CD4-positive, alpha-beta T cell (primary cell): ENCODE measurements at regions not wholly inside any gene's neighbourhood (a gene's known extent, or its start where the extent isn't known, plus 50 kb on each side); places are given as distances from the start of the nearest gene placed in this dataset.

Source experiments
- ATAC-seq: fragments of 200-7000 bp; cut with Tn5 transposase; one replicate; pipeline ENCODE4 v1.10.0; 2022; ENCODE audit warnings: mild to moderate bottlenecking; ENCODE audit not compliant: poor library complexity
- CTCF ChIA-PET: fragments of 350-600 bp; sonication (Branson Sonifier 250); formaldehyde crosslinking; loops from one replicate; lab custom pipeline; 2021; ENCODE audit warnings: antibody characterized with exemption, inconsistent platforms; lab: Charles Lee
- POLR2A ChIA-PET: fragments of 350-600 bp; sonication (Branson Sonifier 250); formaldehyde crosslinking; loops from one replicate; lab custom pipeline; 2021; ENCODE audit warnings: antibody characterized with exemption, inconsistent platforms; lab: Charles Lee
- DNase-seq, 14 experiments: peaks; one replicate each; pipeline ENCODE4 v3.0.0-alpha.2; 2013 to 2020; ENCODE audit warnings: mixed read lengths in 2 of 14
- H3K27ac ChIP-seq, 2 donors: one replicate each; pipeline versions ENCODE4 v1.5.1 to v1.7.0; 2013; ENCODE audit warnings: low read length in 2 of 2, low read depth in 1 of 2, mild to moderate bottlenecking in 1 of 2
- H3K27me3 ChIP-seq, 2 experiments: 1 replicate in 1 of 2; 2 replicates in 1 of 2; pipeline versions ENCODE4 v1.6.1 to v1.7.0; 2013; ENCODE audit warnings: low read length in 2 of 2, control low read depth in 1 of 2, mild to moderate bottlenecking in 1 of 2, moderate library complexity in 1 of 2; ENCODE audit not compliant: insufficient read depth in 2 of 2, control insufficient read depth in 1 of 2
- H3K36me3 ChIP-seq: one replicate; pipeline ENCODE4 v1.6.1; 2013; ENCODE audit warnings: low read length, control low read depth; ENCODE audit not compliant: insufficient read depth
- H3K4me1 ChIP-seq: one replicate; pipeline ENCODE4 v1.6.1; 2013; ENCODE audit warnings: low read length, control low read depth; ENCODE audit not compliant: insufficient read depth
- H3K4me3 ChIP-seq: one replicate; pipeline ENCODE4 v1.5.1; 2013; ENCODE audit warnings: mild to moderate bottlenecking, low read length, moderate library complexity
- H3K9me3 ChIP-seq, 2 experiments: 1 replicate in 1 of 2; 2 replicates in 1 of 2; pipeline versions ENCODE4 v1.6.1 to v1.7.0; 2013; ENCODE audit warnings: low read length in 2 of 2, mild to moderate bottlenecking in 2 of 2, control low read depth in 1 of 2, moderate library complexity in 1 of 2; ENCODE audit not compliant: control insufficient read depth in 1 of 2, insufficient read depth in 1 of 2
- H3K27ac Mint-ChIP-seq: one replicate; pipeline ENCODE4 v1.8.0; 2020; ENCODE audit warnings: mixed read lengths
- H3K27me3 Mint-ChIP-seq: one replicate; pipeline ENCODE4 v1.8.0; 2021; ENCODE audit warnings: mixed read lengths
- H3K36me3 Mint-ChIP-seq: one replicate; pipeline ENCODE4 v1.8.0; 2021; ENCODE audit warnings: low read depth, mixed read lengths
- H3K4me1 Mint-ChIP-seq: one replicate; pipeline ENCODE4 v1.8.0; 2021; ENCODE audit warnings: low read depth, mixed read lengths
- H3K4me3 Mint-ChIP-seq: one replicate; pipeline ENCODE4 v1.8.0; 2020; ENCODE audit warnings: mild to moderate bottlenecking, mixed read lengths
- H3K9me3 Mint-ChIP-seq: one replicate; pipeline ENCODE4 v1.8.0; 2020; ENCODE audit warnings: mixed read lengths
- intact Hi-C, 2 experiments: fragments of 100-400 bp; cut with DNase I in 1 of 2; cut with micrococcal nuclease in 1 of 2; formaldehyde crosslinking; loops; one replicate each; pipeline versions ENCODE4 v1.15.1 to v1.9.0; 2023 to 2025; cut with DNase I, micrococcal nuclease
- TF ChIP-seq, protein P1 (sequence below): fragments of 200-600 bp; IDR thresholded peaks from one replicate; pipeline ENCODE4 v1.8.0; 2022; ENCODE audit warnings: antibody characterized with exemption, mild to moderate bottlenecking

DNA sequence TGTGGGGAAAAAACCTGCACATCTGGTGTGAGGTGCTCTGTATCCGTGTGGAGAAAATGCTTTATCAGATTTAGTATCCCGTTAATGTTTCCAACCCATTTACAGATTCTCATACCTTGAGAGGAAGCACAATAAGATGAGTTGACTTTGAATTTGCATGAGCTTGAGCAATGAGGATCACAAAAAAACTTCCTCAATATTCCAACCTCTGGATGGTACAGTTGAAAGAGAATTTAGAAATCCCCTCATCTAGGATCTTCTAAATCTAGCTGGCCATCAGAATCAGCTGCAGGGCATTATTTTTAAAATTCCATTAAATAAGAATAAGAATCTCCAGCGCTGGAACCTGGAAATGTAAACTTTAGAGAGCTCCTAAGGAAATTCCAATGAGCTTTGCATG lies 82.5 kb upstream of the NR5A2 start:
- Mint-ChIP-seq H3K4me3 (no peak overlapping the region), H3K27ac (no peak overlapping the region), H3K4me1 (peaks cover 15% of the 10 kb centered on the region), H3K9me3 (no peaks in the 10 kb centered on the region), H3K27me3 (peaks cover 19% of the 10 kb centered on the region), H3K36me3 (no peaks in the 10 kb centered on the region)
- Histone ChIP-seq H3K9me3 (no peaks in the 10 kb centered on the region), H3K4me3 (no peak overlapping the region), H3K27me3 (peaks cover 0 to 3% of the 10 kb centered on the region in 2 experiments), H3K36me3 (no peaks in the 10 kb centered on the region), H3K27ac (no peak overlapping the region), H3K4me1 (no peaks in the 10 kb centered on the region)
- ChIA-PET CTCF (interaction anchor here (1.1 kb wide), 1 partner anchor 9 kb away, joined by 3 read pairs; no protein-coding TSS in a partner anchor), POLR2A (no interaction called here)
- ATAC-seq (no peak), DNase-seq (no peak)
- TF ChIP-seq, protein P1, sequence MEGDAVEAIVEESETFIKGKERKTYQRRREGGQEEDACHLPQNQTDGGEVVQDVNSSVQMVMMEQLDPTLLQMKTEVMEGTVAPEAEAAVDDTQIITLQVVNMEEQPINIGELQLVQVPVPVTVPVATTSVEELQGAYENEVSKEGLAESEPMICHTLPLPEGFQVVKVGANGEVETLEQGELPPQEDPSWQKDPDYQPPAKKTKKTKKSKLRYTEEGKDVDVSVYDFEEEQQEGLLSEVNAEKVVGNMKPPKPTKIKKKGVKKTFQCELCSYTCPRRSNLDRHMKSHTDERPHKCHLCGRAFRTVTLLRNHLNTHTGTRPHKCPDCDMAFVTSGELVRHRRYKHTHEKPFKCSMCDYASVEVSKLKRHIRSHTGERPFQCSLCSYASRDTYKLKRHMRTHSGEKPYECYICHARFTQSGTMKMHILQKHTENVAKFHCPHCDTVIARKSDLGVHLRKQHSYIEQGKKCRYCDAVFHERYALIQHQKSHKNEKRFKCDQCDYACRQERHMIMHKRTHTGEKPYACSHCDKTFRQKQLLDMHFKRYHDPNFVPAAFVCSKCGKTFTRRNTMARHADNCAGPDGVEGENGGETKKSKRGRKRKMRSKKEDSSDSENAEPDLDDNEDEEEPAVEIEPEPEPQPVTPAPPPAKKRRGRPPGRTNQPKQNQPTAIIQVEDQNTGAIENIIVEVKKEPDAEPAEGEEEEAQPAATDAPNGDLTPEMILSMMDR = no peak
- intact Hi-C loops = no loop called here

DNA sequence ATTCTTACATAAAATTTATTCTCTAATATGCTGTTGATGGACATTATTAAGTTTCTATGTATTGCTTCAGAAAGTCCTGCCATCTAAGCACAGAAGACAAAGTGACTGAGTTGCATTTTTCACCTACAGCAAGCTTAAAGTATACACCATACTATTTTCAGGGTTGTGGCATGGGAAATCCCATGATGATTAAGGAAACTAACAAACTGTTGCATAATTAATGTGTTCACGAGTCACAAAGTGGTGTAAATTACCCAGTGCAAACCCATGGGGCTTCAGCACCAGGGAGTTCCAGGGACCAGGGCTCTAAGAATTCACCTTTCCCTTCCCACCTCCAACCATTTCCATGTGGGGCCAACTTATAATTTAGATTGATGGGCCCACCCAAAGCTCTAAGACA lies 81.9 kb upstream of the NR5A2 start:
- Mint-ChIP-seq H3K9me3 (no peaks in the 10 kb centered on the region), H3K36me3 (no peaks in the 10 kb centered on the region), H3K4me1 (peaks cover 15% of the 10 kb centered on the region), H3K4me3 (no peak overlapping the region), H3K27ac (no peak overlapping the region), H3K27me3 (peaks cover 19% of the 10 kb centered on the region)
- Histone ChIP-seq H3K27me3 (peaks cover 0 to 3% of the 10 kb centered on the region in 2 experiments), H3K36me3 (no peaks in the 10 kb centered on the region), H3K4me3 (no peak overlapping the region), H3K27ac (no peak overlapping the region), H3K4me1 (no peaks in the 10 kb centered on the region), H3K9me3 (no peaks in the 10 kb centered on the region)
- DNase-seq = no peak
- ChIA-PET CTCF (no interaction called here), POLR2A (no interaction called here)
- TF ChIP-seq, protein P1 = no peak
- ATAC-seq = no peak
- intact Hi-C loops = no loop called here

DNA sequence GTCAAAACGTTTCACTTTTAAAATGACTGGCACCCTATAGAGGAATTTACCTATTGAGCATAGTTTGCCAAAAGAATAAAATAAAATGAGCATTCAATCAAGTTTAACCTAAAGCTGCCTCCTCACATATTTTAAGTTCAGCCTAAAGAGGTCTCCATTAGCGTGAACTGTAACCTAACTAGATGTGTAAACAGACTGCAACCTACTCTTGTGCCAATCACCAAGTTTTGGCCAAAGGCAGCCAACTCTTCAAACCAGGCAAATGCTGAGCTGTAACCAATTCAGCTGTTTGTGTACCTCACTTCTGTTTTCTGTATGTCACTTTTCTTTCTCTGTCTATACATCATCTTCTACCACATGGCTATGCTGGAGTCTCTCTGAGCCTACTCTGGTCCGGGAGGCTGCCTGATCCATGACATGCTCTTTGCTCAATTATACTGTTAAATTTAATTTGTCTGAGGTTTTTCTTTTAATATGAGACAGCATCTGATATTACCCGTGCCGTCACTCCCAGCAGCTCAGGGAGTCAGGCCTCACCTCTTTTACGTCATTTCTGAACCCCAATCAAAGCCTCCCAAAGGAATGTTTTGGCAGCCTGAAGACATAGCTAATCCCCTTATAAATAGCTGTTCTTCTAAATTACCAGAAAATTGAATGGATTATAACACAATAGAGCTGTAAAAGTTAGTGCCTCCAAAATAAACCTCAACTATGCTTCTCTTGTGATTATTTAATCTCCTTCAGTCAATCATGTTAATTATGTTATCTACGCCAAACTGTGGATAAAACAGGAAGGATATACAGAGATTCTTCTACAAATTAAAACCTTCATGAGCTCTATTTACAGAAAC lies 81.0 kb upstream of the NR5A2 start:
- no peaks in the 10 kb centered on the region for H3K36me3 ChIP-seq
- Mint-ChIP-seq H3K27ac (no peak overlapping the region), H3K9me3 (no peaks in the 10 kb centered on the region), H3K27me3 (peaks cover 17% of the 10 kb centered on the region), H3K36me3 (no peaks in the 10 kb centered on the region), H3K4me1 (peaks cover 6% of the 10 kb centered on the region), H3K4me3 (no peak overlapping the region)
- ATAC-seq (no peak), DNase-seq (no peak)
- ChIA-PET CTCF (interaction anchor here (0.6 kb wide), 1 partner anchor 31 kb away, joined by 4 read pairs; no protein-coding TSS in a partner anchor), POLR2A (no interaction called here)
- H3K27me3 ChIP-seq = peaks cover 0 to 3% of the 10 kb centered on the region in 2 experiments
- intact Hi-C loops = no loop called here
- no peak overlapping the region for H3K4me3 ChIP-seq
- no peaks in the 10 kb centered on the region for H3K4me1 ChIP-seq
- H3K27ac ChIP-seq = no peak overlapping the region
- no peaks in the 10 kb centered on the region for H3K9me3 ChIP-seq
- TF ChIP-seq, protein P1 = no peak
